Astrocyte of the cerebellum (primary cell): ENCODE measurements at regions not wholly inside any gene's neighbourhood (a gene's known extent, or its start where the extent isn't known, plus 50 kb on each side); places are given as distances from the start of the nearest gene placed in this dataset.
"Not testable (repeated sequence)": the region's sequence is repeated elsewhere in the genome, so short reads cannot be mapped to it uniquely, and the experiment has no call there.

Source experiments
- DNase-seq: peaks from one replicate; pipeline ENCODE4 v3.0.0-alpha.2; 2011; ENCODE audit warnings: low read depth
- H3K4me3 ChIP-seq: 2 replicates; pipeline ENCODE4 v1.5.1; 2011; ENCODE audit warnings: mild to moderate bottlenecking, low read depth, low read length, moderate library complexity
- in situ Hi-C: cut with HindIII; loops from 2 replicates; pipeline ENCODE4 v1.10.0; 2017; ENCODE audit warnings: low sequenced_read_pairs
- TF ChIP-seq, protein P1 (sequence below): IDR thresholded peaks from 2 replicates; pipeline ENCODE4 v1.5.1; 2012; ENCODE audit warnings: low read length, low read depth, moderate library complexity, mild to moderate bottlenecking; ENCODE audit errors: missing control alignments

- H3K4me3 ChIP-seq = no peak overlapping the region
- in situ Hi-C loops = no loop called here
- TF ChIP-seq, protein P1, sequence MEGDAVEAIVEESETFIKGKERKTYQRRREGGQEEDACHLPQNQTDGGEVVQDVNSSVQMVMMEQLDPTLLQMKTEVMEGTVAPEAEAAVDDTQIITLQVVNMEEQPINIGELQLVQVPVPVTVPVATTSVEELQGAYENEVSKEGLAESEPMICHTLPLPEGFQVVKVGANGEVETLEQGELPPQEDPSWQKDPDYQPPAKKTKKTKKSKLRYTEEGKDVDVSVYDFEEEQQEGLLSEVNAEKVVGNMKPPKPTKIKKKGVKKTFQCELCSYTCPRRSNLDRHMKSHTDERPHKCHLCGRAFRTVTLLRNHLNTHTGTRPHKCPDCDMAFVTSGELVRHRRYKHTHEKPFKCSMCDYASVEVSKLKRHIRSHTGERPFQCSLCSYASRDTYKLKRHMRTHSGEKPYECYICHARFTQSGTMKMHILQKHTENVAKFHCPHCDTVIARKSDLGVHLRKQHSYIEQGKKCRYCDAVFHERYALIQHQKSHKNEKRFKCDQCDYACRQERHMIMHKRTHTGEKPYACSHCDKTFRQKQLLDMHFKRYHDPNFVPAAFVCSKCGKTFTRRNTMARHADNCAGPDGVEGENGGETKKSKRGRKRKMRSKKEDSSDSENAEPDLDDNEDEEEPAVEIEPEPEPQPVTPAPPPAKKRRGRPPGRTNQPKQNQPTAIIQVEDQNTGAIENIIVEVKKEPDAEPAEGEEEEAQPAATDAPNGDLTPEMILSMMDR = no peak
- DNase-seq = no peak
These were observed 207.4 kb downstream of the RBM46 start for GRCh38 chr4:154988511-154988910.

GRCh38 chr4:154989511-154989910 is 208.4 kb downstream of the RBM46 start:
- in situ Hi-C loops = no loop called here
- no peak for DNase-seq
- TF ChIP-seq, protein P1 = no peak
- H3K4me3 ChIP-seq = no peak overlapping the region

GRCh38 chr4:154997866-154998265 is 210.6 kb upstream of the NPY2R start:
- DNase-seq, in situ Hi-C loops, H3K4me3 ChIP-seq: not testable (repeated sequence)

- in situ Hi-C loops = no loop called here
- TF ChIP-seq, protein P1 = no peak
- no peak overlapping the region for H3K4me3 ChIP-seq
- no peak for DNase-seq
These were observed 210.2 kb upstream of the NPY2R start for GRCh38 chr4:154998284-154998683.

DNA sequence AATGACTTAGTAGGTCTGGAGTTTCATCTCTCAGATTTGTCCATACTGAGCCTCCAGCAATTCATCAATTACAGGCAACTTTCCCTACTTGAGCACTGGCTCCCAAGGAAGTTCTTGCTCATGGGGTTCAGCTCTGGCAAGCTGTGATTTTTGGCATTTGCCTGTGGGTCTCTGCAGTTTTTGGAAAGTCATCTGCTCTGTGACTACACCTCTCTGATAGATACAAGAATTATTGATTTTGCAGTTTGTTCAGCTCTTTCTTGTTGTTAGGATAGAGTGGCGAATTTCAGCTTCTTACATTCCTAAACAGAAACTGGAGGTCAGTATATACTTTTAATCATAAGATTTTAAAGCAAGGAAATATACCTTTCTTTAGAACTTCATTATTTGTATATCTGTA is 209.7 kb upstream of the NPY2R start:
- TF ChIP-seq, protein P1 = no peak
- in situ Hi-C loops = no loop called here
- no peak for DNase-seq
- no peak overlapping the region for H3K4me3 ChIP-seq

GRCh38 chr4:154999950-155000578 is 208.4 kb upstream of the NPY2R start:
- H3K4me3 ChIP-seq = no peak overlapping the region
- no peak for DNase-seq
- TF ChIP-seq, protein P1 = no peak
- in situ Hi-C loops = no loop called here

DNA sequence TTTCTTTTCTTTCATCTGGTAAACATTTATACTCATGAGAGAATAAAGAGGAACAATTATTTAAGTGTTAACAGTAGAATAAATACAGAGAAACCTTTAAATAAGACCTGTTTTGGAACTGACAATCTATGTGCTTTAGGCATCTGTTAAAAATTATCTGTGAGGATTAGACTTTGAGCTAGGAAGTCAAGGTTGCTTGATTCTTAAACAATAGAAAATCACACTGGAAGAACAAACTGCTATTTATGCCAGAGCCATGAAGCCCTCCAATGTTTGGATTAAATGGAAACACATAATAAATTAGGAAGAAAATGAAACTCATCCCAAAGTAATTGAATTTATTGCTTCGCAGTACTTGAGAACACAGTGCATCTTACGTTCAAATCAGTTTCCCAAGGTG is 207.2 kb upstream of the NPY2R start:
- in situ Hi-C loops = no loop called here
- H3K4me3 ChIP-seq = no peak overlapping the region
- DNase-seq = no peak
- TF ChIP-seq, protein P1 = no peak
